B cell (primary cell): ENCODE measurements at regions not wholly inside any gene's neighbourhood (a gene's known extent, or its start where the extent isn't known, plus 50 kb on each side); places are given as distances from the start of the nearest gene placed in this dataset.

ENCODE experiments used
- EZH2 ChIP-seq: IDR thresholded peaks from 2 replicates; pipeline ENCODE4 v1.6.1; 2012; ENCODE audit warnings: borderline replicate concordance, low read depth, mild to moderate bottlenecking, moderate library complexity, low read length; ENCODE audit not compliant: insufficient read depth, poor library complexity, severe bottlenecking
- TF ChIP-seq, protein P1 (sequence below): fragments of 200-600 bp; IDR thresholded peaks from one replicate; pipeline ENCODE4 v1.8.0; 2022; ENCODE audit warnings: antibody characterized with exemption, mild to moderate bottlenecking

GRCh38 chrY:7860781-7861614, 949.4 kb upstream of the AMELY start:
- TF ChIP-seq, protein P1, sequence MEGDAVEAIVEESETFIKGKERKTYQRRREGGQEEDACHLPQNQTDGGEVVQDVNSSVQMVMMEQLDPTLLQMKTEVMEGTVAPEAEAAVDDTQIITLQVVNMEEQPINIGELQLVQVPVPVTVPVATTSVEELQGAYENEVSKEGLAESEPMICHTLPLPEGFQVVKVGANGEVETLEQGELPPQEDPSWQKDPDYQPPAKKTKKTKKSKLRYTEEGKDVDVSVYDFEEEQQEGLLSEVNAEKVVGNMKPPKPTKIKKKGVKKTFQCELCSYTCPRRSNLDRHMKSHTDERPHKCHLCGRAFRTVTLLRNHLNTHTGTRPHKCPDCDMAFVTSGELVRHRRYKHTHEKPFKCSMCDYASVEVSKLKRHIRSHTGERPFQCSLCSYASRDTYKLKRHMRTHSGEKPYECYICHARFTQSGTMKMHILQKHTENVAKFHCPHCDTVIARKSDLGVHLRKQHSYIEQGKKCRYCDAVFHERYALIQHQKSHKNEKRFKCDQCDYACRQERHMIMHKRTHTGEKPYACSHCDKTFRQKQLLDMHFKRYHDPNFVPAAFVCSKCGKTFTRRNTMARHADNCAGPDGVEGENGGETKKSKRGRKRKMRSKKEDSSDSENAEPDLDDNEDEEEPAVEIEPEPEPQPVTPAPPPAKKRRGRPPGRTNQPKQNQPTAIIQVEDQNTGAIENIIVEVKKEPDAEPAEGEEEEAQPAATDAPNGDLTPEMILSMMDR, result no peak
- TF ChIP-seq EZH2, result no peak
